ENCODE measurements at regions not wholly inside any gene's neighbourhood (a gene's known extent, or its start where the extent isn't known, plus 50 kb on each side); places are given as distances from the start of the nearest gene placed in this dataset.

DNA sequence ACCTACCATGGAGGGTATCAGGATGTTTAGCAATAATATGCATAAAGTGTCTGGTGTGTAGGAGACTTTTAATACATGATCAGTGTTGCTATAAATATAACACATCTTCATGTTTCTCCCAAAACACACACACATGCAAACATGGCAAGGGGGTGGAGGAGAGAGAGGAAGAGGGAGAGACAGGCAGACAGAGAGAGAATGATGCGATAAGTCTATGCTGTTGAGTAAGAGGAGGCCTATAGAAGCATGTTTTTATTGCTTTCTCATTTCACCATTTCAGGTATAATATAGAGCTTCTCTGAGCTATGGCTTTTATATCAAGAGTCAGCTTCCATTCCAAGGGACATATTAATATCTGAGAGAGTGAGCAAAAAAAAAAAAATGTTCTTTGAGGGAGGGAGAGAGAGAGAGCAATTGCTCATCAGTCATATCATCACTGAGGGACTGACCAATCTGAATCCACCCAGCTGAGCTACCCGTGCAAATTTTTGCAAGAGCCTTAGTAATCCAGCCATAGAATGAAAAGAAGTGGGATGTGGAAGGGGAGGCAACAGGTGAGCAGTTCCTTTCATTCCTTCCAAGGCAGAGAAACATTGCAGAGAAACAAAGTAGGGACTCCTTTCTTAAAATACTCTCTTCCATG is 54.8 kb upstream of the RASSF8 start:
- TF ChIP-seq FOXP2 (optimal IDR thresholded peaks at IDR 0.05; ENCODE audit: borderline replicate concordance, extremely low read depth, extremely low read length, insufficient read depth), result no peak
- no peak for TF ChIP-seq POLR2AphosphoS5 (IDR thresholded peaks at IDR 0.05; ENCODE audit: low read depth, low read length)
- TF ChIP-seq, protein P1, sequence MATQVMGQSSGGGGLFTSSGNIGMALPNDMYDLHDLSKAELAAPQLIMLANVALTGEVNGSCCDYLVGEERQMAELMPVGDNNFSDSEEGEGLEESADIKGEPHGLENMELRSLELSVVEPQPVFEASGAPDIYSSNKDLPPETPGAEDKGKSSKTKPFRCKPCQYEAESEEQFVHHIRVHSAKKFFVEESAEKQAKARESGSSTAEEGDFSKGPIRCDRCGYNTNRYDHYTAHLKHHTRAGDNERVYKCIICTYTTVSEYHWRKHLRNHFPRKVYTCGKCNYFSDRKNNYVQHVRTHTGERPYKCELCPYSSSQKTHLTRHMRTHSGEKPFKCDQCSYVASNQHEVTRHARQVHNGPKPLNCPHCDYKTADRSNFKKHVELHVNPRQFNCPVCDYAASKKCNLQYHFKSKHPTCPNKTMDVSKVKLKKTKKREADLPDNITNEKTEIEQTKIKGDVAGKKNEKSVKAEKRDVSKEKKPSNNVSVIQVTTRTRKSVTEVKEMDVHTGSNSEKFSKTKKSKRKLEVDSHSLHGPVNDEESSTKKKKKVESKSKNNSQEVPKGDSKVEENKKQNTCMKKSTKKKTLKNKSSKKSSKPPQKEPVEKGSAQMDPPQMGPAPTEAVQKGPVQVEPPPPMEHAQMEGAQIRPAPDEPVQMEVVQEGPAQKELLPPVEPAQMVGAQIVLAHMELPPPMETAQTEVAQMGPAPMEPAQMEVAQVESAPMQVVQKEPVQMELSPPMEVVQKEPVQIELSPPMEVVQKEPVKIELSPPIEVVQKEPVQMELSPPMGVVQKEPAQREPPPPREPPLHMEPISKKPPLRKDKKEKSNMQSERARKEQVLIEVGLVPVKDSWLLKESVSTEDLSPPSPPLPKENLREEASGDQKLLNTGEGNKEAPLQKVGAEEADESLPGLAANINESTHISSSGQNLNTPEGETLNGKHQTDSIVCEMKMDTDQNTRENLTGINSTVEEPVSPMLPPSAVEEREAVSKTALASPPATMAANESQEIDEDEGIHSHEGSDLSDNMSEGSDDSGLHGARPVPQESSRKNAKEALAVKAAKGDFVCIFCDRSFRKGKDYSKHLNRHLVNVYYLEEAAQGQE (IDR thresholded peaks at IDR 0.05; ENCODE audit: insufficient read depth in 1 of 2, low read depth in 2 of 2, low read length in 2 of 2), result no peak
- no peak for TF ChIP-seq TAF1 (IDR thresholded peaks at IDR 0.05; ENCODE audit: borderline replicate concordance, insufficient read depth, low read length)
- TF ChIP-seq SIN3A (IDR thresholded peaks at IDR 0.05; ENCODE audit: borderline replicate concordance, insufficient read depth, low read length), result no peak

DNA sequence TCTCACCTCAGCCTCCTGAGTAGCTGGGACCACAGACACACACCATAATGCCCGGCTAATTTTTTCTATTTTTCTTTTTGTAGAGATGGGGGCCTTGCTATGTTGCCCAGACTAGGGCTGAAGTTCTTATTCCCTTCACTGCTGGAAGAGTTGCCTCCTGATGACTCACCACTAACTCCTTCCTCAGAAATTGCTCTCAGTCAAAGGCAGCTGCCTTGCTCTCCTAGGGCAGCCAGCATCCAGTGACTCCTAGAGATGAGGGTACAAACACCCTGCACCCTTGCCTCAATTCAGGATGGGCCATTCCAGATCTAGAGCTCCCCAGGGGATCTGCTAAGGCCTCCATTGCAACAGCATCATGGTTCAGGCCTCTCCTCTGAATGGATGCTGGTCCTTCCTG is 54.0 kb upstream of the RASSF8 start:
- TF ChIP-seq POLR2AphosphoS5 (IDR thresholded peaks at IDR 0.05; ENCODE audit: low read depth, low read length) (no peak), FOXP2 (optimal IDR thresholded peaks at IDR 0.05; ENCODE audit: borderline replicate concordance, extremely low read depth, extremely low read length, insufficient read depth) (no peak), TAF1 (IDR thresholded peaks at IDR 0.05; ENCODE audit: borderline replicate concordance, insufficient read depth, low read length) (no peak), SIN3A (IDR thresholded peaks at IDR 0.05; ENCODE audit: borderline replicate concordance, insufficient read depth, low read length) (no peak)
- TF ChIP-seq, protein P1 (IDR thresholded peaks at IDR 0.05; ENCODE audit: insufficient read depth in 1 of 2, low read depth in 2 of 2, low read length in 2 of 2), result no peak

DNA sequence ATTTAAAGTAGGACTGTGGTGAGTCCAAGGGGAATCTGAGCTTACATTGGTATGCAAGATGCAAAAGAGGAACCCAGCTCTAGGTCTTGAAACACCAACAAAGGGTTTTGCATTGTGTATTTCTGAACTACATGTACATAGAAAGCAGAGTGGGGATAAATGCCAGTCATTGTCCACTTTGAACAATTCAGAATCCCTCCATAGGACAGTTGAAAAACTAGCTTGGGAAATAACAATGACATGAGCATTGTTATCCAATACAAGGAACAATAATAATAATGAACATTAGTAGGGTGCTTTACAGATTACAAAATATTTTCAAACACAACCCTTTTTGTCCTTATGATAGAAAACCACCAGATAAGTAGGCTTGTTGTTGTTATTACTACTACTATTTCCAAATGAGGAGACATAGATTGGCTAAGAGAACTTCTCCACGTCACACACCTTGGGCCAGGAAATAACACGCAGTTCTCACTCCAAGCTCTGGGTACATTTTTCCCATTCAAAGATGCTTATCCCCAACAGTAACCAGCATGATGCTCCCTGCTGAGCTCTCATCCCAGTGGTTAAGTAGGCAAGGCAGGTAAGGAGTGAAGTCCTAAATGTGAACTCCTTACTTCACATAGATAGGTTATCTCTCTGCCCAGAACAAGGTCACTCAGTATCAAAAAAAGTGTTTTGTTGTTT is 51.7 kb upstream of the RASSF8 start:
- TF ChIP-seq POLR2AphosphoS5 (IDR thresholded peaks at IDR 0.05; ENCODE audit: low read depth, low read length) (no peak), TAF1 (IDR thresholded peaks at IDR 0.05; ENCODE audit: borderline replicate concordance, insufficient read depth, low read length) (no peak), SIN3A (IDR thresholded peaks at IDR 0.05; ENCODE audit: borderline replicate concordance, insufficient read depth, low read length) (no peak), FOXP2 (optimal IDR thresholded peaks at IDR 0.05; ENCODE audit: borderline replicate concordance, extremely low read depth, extremely low read length, insufficient read depth) (no peak)
- TF ChIP-seq, protein P1 (IDR thresholded peaks at IDR 0.05; ENCODE audit: insufficient read depth in 1 of 2, low read depth in 2 of 2, low read length in 2 of 2), result no peak
